Hepatocyte (in vitro differentiated cells): ENCODE measurements at regions not wholly inside any gene's neighbourhood (a gene's known extent, or its start where the extent isn't known, plus 50 kb on each side); places are given as distances from the start of the nearest gene placed in this dataset.

Experiments used
- DNase-seq: peaks from one replicate; pipeline ENCODE4 v3.0.0-alpha.2; 2016; ENCODE audit warnings: low spot score
- H2AFZ ChIP-seq: fragments of 200-600 bp; sonication (generic); 2 replicates; pipeline ENCODE4 v1.6.0; 2016; ENCODE audit warnings: antibody characterized with exemption, mild to moderate bottlenecking
- H3K27ac ChIP-seq: fragments of 200-600 bp; sonication (generic); 2 replicates; pipeline ENCODE4 v1.5.1; 2016; ENCODE audit warnings: mild to moderate bottlenecking
- H3K27me3 ChIP-seq: fragments of 200-600 bp; sonication (generic); 2 replicates; pipeline ENCODE4 v1.6.1; 2016
- H3K36me3 ChIP-seq: fragments of 200-600 bp; sonication (generic); replicated peaks from 2 replicates; pipeline ENCODE4 v1.5.1; 2016; ENCODE audit warnings: low read depth; ENCODE audit not compliant: insufficient read depth
- H3K4me1 ChIP-seq: fragments of 200-600 bp; sonication (generic); 2 replicates; pipeline ENCODE4 v1.5.1; 2016; ENCODE audit warnings: mild to moderate bottlenecking, moderate library complexity; ENCODE audit not compliant: insufficient read depth
- H3K4me2 ChIP-seq: fragments of 200-600 bp; sonication (generic); 2 replicates; pipeline ENCODE4 v1.6.0; 2016
- H3K4me3 ChIP-seq: fragments of 200-600 bp; sonication (generic); 2 replicates; pipeline ENCODE4 v1.5.1; 2016; ENCODE audit warnings: mild to moderate bottlenecking
- H3K79me2 ChIP-seq: fragments of 200-600 bp; sonication (generic); 2 replicates; pipeline ENCODE4 v1.6.0; 2017; ENCODE audit warnings: mild to moderate bottlenecking
- H3K9me2 ChIP-seq: fragments of 200-600 bp; sonication (generic); replicated peaks from 2 replicates; pipeline ENCODE4 v1.6.0; 2017; ENCODE audit warnings: mild to moderate bottlenecking; ENCODE audit not compliant: insufficient read depth
- H3K9me3 ChIP-seq: fragments of 200-600 bp; sonication (generic); 2 replicates; pipeline ENCODE4 v1.5.1; 2016; ENCODE audit warnings: low read depth, mild to moderate bottlenecking
- H4K20me1 ChIP-seq: fragments of 200-600 bp; sonication (generic); 2 replicates; pipeline ENCODE4 v1.6.0; 2016; ENCODE audit warnings: mild to moderate bottlenecking; ENCODE audit not compliant: insufficient read depth, poor library complexity, severe bottlenecking
- EZH2 ChIP-seq: fragments of 200-600 bp; sonication (generic); IDR thresholded peaks from 2 replicates; pipeline ENCODE4 v1.6.1; 2016; ENCODE audit warnings: antibody characterized with exemption, mild to moderate bottlenecking, borderline replicate concordance
- EZH2phosphoT487 ChIP-seq: fragments of 200-600 bp; sonication (generic); IDR thresholded peaks from one replicate; pipeline ENCODE4 v1.6.1; 2018; ENCODE audit warnings: antibody characterized with exemption, mild to moderate bottlenecking, low read depth, moderate library complexity; ENCODE audit not compliant: unreplicated experiment, severe bottlenecking
- WGBS: methylation state at CpG from one replicate; pipeline ENCODE4 v1.1.6; 2016; ENCODE audit warnings: low lambda C conversion rate; ENCODE audit errors: missing lambda C conversion rate; 5-methylcytosine and 5-hydroxymethylcytosine counted together
- TF ChIP-seq, protein P1 (sequence below): fragments of 200-600 bp; sonication (generic); IDR thresholded peaks from 2 replicates; pipeline ENCODE4 v1.5.1; 2016; ENCODE audit warnings: antibody characterized with exemption, mild to moderate bottlenecking; ENCODE audit not compliant: poor library complexity

DNA sequence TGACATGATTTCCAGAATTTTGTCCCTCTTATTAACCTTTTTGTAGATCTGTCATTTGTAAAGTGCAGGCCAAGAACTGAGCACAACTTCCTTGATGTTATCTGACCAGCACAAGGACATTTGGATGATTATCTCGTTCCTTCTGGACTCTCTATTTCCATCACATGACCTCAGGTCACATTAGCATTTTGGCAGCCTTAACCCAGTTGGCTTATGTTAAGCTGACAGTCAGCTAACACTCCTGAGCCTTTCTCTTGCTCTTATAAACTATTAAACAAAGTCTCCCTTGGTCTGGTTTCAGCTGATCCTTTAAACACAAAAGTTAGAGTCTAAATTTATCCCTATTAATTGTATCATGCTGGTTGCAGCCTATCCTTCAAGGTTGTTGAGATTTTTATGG, 167.2 kb upstream of the RBBP8 start:
- H3K4me2 ChIP-seq = no peak overlapping the region
- H3K9me2 ChIP-seq = no peaks in the 10 kb centered on the region
- H3K4me3 ChIP-seq = no peak overlapping the region
- H3K36me3 ChIP-seq = no peaks in the 10 kb centered on the region
- H2AFZ ChIP-seq = no peak overlapping the region
- no peaks in the 10 kb centered on the region for H3K9me3 ChIP-seq
- DNase-seq = no peak
- WGBS = 44% methylated on average over 1 of the region's 1 CpG
- no peaks in the 10 kb centered on the region for H3K4me1 ChIP-seq
- H4K20me1 ChIP-seq = no peaks in the 10 kb centered on the region
- TF ChIP-seq EZH2 (no peak), EZH2phosphoT487 (no peak)
- TF ChIP-seq, protein P1, sequence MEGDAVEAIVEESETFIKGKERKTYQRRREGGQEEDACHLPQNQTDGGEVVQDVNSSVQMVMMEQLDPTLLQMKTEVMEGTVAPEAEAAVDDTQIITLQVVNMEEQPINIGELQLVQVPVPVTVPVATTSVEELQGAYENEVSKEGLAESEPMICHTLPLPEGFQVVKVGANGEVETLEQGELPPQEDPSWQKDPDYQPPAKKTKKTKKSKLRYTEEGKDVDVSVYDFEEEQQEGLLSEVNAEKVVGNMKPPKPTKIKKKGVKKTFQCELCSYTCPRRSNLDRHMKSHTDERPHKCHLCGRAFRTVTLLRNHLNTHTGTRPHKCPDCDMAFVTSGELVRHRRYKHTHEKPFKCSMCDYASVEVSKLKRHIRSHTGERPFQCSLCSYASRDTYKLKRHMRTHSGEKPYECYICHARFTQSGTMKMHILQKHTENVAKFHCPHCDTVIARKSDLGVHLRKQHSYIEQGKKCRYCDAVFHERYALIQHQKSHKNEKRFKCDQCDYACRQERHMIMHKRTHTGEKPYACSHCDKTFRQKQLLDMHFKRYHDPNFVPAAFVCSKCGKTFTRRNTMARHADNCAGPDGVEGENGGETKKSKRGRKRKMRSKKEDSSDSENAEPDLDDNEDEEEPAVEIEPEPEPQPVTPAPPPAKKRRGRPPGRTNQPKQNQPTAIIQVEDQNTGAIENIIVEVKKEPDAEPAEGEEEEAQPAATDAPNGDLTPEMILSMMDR = no peak
- H3K27ac ChIP-seq = no peak overlapping the region
- H3K79me2 ChIP-seq = no peaks in the 10 kb centered on the region
- H3K27me3 ChIP-seq = no peaks in the 10 kb centered on the region

DNA sequence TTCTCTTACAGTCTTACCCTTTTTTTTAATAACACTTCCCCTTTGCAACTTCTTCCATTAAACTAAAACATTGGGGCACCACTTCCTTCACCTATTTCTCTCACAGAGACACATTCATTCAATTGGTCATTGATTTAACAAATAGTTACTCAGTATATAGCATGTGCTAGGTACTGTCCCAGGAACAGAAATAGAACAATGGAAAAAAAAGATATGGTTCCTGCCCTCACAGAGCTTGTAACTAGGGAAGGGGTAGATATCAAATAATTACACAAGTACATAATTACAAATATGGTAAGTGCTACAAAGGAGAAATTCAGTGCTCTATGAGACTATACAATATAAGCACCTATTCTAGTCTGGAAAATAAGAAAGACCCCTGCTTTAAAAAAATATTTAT, 165.5 kb upstream of the RBBP8 start:
- Histone ChIP-seq H3K79me2 (no peaks in the 10 kb centered on the region), H3K27me3 (no peaks in the 10 kb centered on the region), H3K36me3 (no peaks in the 10 kb centered on the region), H2AFZ (no peak overlapping the region), H3K9me2 (no peaks in the 10 kb centered on the region), H3K9me3 (no peaks in the 10 kb centered on the region), H3K4me1 (no peaks in the 10 kb centered on the region), H4K20me1 (no peaks in the 10 kb centered on the region), H3K27ac (no peak overlapping the region), H3K4me3 (no peak overlapping the region), H3K4me2 (no peak overlapping the region)
- no peak for DNase-seq
- TF ChIP-seq, protein P1 = no peak
- TF ChIP-seq EZH2 = no peak

DNA sequence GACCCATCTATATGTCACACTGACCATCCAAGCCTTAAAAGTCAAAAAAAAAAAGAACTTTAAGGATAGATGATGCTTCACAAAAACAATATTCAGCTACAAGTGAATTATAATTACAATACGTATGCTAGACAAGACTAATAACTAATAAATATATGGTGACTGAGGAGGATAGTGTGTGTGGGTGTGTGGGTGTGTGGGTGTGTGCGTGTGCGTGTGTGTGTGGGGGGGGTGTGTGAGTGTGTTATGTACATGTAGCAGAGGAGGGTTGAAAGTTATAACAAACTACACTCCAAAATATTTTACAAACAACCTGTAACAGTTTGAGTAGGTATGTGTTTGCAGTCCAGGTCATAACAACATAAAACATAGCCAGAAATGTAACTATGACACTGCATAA, 159.2 kb upstream of the RBBP8 start:
- no peak overlapping the region for H3K4me2 ChIP-seq
- no peak for TF ChIP-seq EZH2phosphoT487
- TF ChIP-seq, protein P1 = no peak
- no peak for TF ChIP-seq EZH2
- no peak overlapping the region for H3K27ac ChIP-seq
- no peaks in the 10 kb centered on the region for H4K20me1 ChIP-seq
- H3K9me3 ChIP-seq = no peaks in the 10 kb centered on the region
- DNase-seq = no peak
- H3K9me2 ChIP-seq = no peaks in the 10 kb centered on the region
- no peak overlapping the region for H3K4me3 ChIP-seq
- WGBS = 89% methylated on average over 3 of the region's 3 CpGs
- H2AFZ ChIP-seq = no peak overlapping the region
- H3K79me2 ChIP-seq = no peaks in the 10 kb centered on the region
- H3K4me1 ChIP-seq = no peaks in the 10 kb centered on the region
- H3K27me3 ChIP-seq = no peaks in the 10 kb centered on the region
- no peaks in the 10 kb centered on the region for H3K36me3 ChIP-seq

DNA sequence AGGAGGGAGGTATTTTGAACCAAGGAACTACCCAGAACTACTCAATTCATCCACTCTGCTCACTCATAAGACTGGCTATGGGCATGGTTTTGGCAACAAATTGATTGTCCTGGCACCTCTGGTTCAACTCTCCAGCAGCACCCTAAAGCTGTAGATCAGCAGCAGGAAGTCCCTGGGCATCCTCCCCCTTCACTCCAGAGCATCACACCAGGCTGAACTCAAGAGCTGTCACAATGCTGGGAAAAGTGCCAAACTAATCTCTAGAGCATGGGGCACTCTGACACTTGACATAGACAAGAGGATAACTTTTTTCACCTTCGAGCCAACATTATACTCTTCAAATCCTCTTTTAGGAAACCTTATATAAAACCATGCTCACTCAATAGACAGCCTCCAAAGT, 154.1 kb upstream of the RBBP8 start:
- Histone ChIP-seq H2AFZ (no peak overlapping the region), H3K79me2 (no peaks in the 10 kb centered on the region), H4K20me1 (no peaks in the 10 kb centered on the region), H3K4me3 (no peak overlapping the region), H3K27ac (no peak overlapping the region), H3K9me3 (no peaks in the 10 kb centered on the region), H3K27me3 (no peaks in the 10 kb centered on the region), H3K4me1 (no peaks in the 10 kb centered on the region), H3K4me2 (no peak overlapping the region), H3K36me3 (no peaks in the 10 kb centered on the region), H3K9me2 (no peaks in the 10 kb centered on the region)
- TF ChIP-seq, protein P1 = no peak
- TF ChIP-seq EZH2 (no peak), EZH2phosphoT487 (no peak)
- DNase-seq = no peak
- WGBS = 83% methylated on average over 1 of the region's 1 CpG
